Caco-2 (cell line): ENCODE measurements at regions not wholly inside any gene's neighbourhood (a gene's known extent, or its start where the extent isn't known, plus 50 kb on each side); places are given as distances from the start of the nearest gene placed in this dataset.

ENCODE experiments used
- BruUV-seq: library from RNA; stranded (reverse); fragments of 400-500 nt; replicated peaks from 2 replicates; lab custom pipeline; 2021; lab: Mats Ljungman, UMichigan
- CTCF ChIA-PET: fragments of 300-600 bp; sonication (Branson Sonifier 250); formaldehyde crosslinking; loops from one replicate; lab custom pipeline; 2022; ENCODE audit warnings: antibody characterized with exemption; lab: Charles Lee
- POLR2A ChIA-PET: fragments of 300-600 bp; sonication (Branson Sonifier 250); formaldehyde crosslinking; loops from one replicate; lab custom pipeline; 2022; ENCODE audit warnings: antibody characterized with exemption; lab: Charles Lee
- DNase-seq, 2 experiments: peaks; one replicate each; pipeline versions ENCODE4 v3.0.0 to v3.0.0-alpha.2; 2020 to 2022
- H3K27me3 ChIP-seq: replicated peaks from 2 replicates; pipeline ENCODE4 v1.6.0; 2011; ENCODE audit warnings: low read length; ENCODE audit not compliant: control insufficient read depth, insufficient read depth
- H3K36me3 ChIP-seq: 2 replicates; pipeline ENCODE4 v1.5.1; 2011; ENCODE audit warnings: low read length; ENCODE audit not compliant: control insufficient read depth, insufficient read depth
- H3K4me1 ChIP-seq: fragments of 250-450 bp; sonication (Bioruptor Pico); 2 replicates; pipeline ENCODE4 v1.5.1; 2020; ENCODE audit warnings: mild to moderate bottlenecking
- H3K4me3 ChIP-seq: 2 replicates; pipeline ENCODE4 v1.5.1; 2011; ENCODE audit warnings: low read depth, mild to moderate bottlenecking, control low read depth, low read length
- H3K9me3 ChIP-seq: fragments of 250-450 bp; sonication (Bioruptor Pico); 2 replicates; pipeline ENCODE4 v1.5.1; 2020; ENCODE audit warnings: mild to moderate bottlenecking, moderate library complexity
- H3K27ac Mint-ChIP-seq: one replicate; pipeline ENCODE4 v1.8.0; 2022; ENCODE audit warnings: mixed read lengths; ENCODE audit not compliant: unreplicated experiment
- H3K27me3 Mint-ChIP-seq: one replicate; pipeline ENCODE4 v1.8.0; 2022; ENCODE audit warnings: mixed read lengths; ENCODE audit not compliant: insufficient read depth, unreplicated experiment
- H3K36me3 Mint-ChIP-seq: one replicate; pipeline ENCODE4 v1.8.0; 2022; ENCODE audit warnings: mild to moderate bottlenecking, mixed read lengths; ENCODE audit not compliant: insufficient read depth, unreplicated experiment
- H3K4me1 Mint-ChIP-seq: one replicate; pipeline ENCODE4 v1.8.0; 2022; ENCODE audit warnings: low read depth, mixed read lengths; ENCODE audit not compliant: unreplicated experiment
- H3K4me3 Mint-ChIP-seq: one replicate; pipeline ENCODE4 v1.8.0; 2022; ENCODE audit warnings: mild to moderate bottlenecking, moderate library complexity, mixed read lengths; ENCODE audit not compliant: unreplicated experiment
- H3K9me3 Mint-ChIP-seq: one replicate; pipeline ENCODE4 v1.8.0; 2022; ENCODE audit warnings: mixed read lengths; ENCODE audit not compliant: unreplicated experiment
- intact Hi-C: fragments of 100-400 bp; cut with micrococcal nuclease; formaldehyde crosslinking; loops from one replicate; pipeline ENCODE4 v1.10.0; 2022; ENCODE audit not compliant: unreplicated experiment
- TF ChIP-seq, protein P1 (sequence below), 2 experiments: fragments of 200-600 bp in 1 of 2; IDR thresholded peaks; 1 replicate in 1 of 2; 2 replicates in 1 of 2; pipeline versions ENCODE4 v1.5.1 to v1.8.0; 2011 to 2022; ENCODE audit warnings: antibody characterized with exemption in 1 of 2, control low read depth in 1 of 2, inconsistent platforms in 1 of 2, low read depth in 1 of 2, low read length in 1 of 2, mild to moderate bottlenecking in 1 of 2, moderate library complexity in 1 of 2; ENCODE audit not compliant: insufficient read depth in 1 of 2, severe bottlenecking in 1 of 2, unreplicated experiment in 1 of 2

DNA sequence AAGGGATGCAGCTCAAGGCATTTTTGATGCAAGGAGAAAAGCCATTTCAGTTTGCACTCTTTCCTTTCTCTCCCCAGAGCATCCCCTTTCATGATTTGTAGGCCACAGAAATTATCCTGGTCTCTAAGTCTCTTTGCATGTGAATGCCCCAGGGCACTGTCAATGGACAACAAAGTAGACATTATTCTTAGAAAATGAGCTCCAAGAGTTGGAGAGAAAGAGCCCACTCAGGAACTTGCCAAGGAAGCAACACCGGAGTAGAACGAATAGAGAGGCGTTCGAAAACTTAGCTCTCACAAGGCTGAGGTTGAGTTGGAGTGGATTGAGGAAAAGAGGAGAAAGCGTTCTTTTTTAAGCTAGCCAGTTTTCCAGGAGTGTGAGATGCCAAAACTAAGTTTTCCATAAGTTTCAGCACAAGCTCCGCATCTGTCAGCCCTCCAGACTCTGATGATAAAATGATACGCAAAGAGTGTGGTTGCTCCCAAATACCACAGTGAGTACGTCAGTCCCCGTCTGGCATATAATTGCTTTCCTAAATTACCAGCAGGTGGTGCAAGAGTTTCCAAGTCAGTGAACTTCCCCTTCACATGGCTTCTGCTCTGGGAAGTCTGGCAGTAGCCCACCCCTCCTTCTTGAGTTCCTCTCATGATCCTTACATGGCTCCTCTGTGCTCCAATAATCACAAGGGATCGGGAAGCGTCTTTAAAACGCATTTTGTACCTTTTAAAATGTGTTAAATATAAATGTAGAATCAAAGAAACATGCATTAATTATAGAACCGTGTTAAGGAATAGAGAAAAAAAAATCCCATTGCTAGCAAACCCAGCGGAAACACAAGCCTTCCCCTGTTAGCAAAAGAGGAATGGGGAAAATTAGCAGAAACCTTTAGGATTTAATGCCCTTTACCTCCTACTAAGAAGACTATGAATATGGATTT is 1060.6 kb upstream of the FANCL start:
- intact Hi-C loops: loop anchor here (2.0 to 5.0 kb wide), 2 partner anchors 283 to 1281 kb away; no protein-coding TSS in a partner anchor

DNA sequence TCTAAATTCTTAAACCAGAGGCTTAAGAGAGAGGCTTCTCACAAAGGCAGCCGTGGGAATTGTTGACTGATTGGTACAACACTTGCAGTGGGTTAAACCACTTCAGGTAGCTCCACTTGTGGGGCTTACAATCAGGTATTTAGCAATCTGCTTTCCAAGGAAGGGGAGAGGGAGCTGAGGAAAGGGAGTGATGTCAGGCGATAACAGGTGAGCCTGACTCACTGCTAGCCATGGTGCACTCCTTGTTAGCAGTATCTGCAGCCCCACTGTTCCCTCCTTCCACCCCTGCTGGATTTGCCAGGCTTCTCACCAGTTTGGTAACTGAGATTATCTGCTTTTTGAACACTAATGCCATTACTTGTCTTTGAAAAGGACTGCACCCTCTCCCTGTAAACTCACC is 1056.7 kb upstream of the FANCL start:
- H3K9me3 ChIP-seq: no peaks in the 10 kb centered on the region
- intact Hi-C loops: no loop called here
- BruUV-seq: no TSS peak
- TF ChIP-seq, protein P1, sequence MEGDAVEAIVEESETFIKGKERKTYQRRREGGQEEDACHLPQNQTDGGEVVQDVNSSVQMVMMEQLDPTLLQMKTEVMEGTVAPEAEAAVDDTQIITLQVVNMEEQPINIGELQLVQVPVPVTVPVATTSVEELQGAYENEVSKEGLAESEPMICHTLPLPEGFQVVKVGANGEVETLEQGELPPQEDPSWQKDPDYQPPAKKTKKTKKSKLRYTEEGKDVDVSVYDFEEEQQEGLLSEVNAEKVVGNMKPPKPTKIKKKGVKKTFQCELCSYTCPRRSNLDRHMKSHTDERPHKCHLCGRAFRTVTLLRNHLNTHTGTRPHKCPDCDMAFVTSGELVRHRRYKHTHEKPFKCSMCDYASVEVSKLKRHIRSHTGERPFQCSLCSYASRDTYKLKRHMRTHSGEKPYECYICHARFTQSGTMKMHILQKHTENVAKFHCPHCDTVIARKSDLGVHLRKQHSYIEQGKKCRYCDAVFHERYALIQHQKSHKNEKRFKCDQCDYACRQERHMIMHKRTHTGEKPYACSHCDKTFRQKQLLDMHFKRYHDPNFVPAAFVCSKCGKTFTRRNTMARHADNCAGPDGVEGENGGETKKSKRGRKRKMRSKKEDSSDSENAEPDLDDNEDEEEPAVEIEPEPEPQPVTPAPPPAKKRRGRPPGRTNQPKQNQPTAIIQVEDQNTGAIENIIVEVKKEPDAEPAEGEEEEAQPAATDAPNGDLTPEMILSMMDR (IDR thresholded peaks at IDR 0.05; ENCODE audit: insufficient read depth in 1 of 2, low read depth in 1 of 2, low read length in 1 of 2, severe bottlenecking in 1 of 2, unreplicated experiment in 1 of 2): no peak
- no peaks in the 10 kb centered on the region for H3K4me1 ChIP-seq
- H3K4me3 Mint-ChIP-seq: no peak overlapping the region
- DNase-seq: no peak
- H3K4me1 Mint-ChIP-seq: no peaks in the 10 kb centered on the region
- peaks cover 3% of the 10 kb centered on the region for H3K27me3 Mint-ChIP-seq
- POLR2A ChIA-PET: no interaction called here
- no peak overlapping the region for H3K4me3 ChIP-seq
- no peaks in the 10 kb centered on the region for H3K36me3 Mint-ChIP-seq
- H3K27ac Mint-ChIP-seq: no peak overlapping the region
- no peaks in the 10 kb centered on the region for H3K27me3 ChIP-seq
- CTCF ChIA-PET: no interaction called here
- no peaks in the 10 kb centered on the region for H3K9me3 Mint-ChIP-seq
- no peaks in the 10 kb centered on the region for H3K36me3 ChIP-seq

More for the DNA sequence above, 1060.6 kb upstream of the FANCL start:
- no peaks in the 10 kb centered on the region for H3K9me3 ChIP-seq
- BruUV-seq: no TSS peak
- Mint-ChIP-seq H3K4me3 (no peak overlapping the region), H3K27me3 (peaks cover 3% of the 10 kb centered on the region), H3K4me1 (no peaks in the 10 kb centered on the region), H3K9me3 (no peaks in the 10 kb centered on the region), H3K36me3 (no peaks in the 10 kb centered on the region), H3K27ac (no peak overlapping the region)
- peak; percentile 56 to 64 for DNase-seq
- POLR2A ChIA-PET: no interaction called here
- no peaks in the 10 kb centered on the region for H3K27me3 ChIP-seq
- CTCF ChIA-PET: no interaction called here
- TF ChIP-seq, protein P1 (IDR thresholded peaks at IDR 0.05; ENCODE audit: insufficient read depth in 1 of 2, low read depth in 1 of 2, low read length in 1 of 2, severe bottlenecking in 1 of 2, unreplicated experiment in 1 of 2): peak; percentile 47 to 66
- H3K36me3 ChIP-seq: no peaks in the 10 kb centered on the region
- H3K4me3 ChIP-seq: no peak overlapping the region
- H3K4me1 ChIP-seq: no peaks in the 10 kb centered on the region

DNA sequence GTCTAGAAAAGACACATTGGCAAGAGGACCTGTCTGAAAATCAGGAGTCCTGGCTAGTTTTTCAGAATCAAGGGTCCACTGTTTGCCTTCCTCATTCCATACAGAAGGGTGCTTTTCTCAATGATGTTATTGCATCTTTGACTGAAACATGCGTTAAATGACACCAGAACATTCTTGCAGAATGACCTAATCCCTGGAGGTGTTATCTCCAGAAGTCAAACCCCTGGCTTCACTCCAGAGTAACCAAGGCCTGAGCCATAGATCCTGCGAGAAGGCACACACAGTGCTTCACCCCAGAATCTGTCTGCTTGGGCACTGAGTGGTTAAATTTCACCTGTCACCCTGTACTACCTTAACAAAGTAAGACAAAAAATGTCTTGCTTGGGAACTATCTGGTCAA is 1055.2 kb upstream of the FANCL start:
- ChIA-PET POLR2A (no interaction called here), CTCF (interaction anchor here (0.6 kb wide), 1 partner anchor 1259 kb away, joined by 3 read pairs; no protein-coding TSS in a partner anchor)
- Mint-ChIP-seq H3K4me1 (no peaks in the 10 kb centered on the region), H3K9me3 (no peaks in the 10 kb centered on the region), H3K4me3 (no peak overlapping the region), H3K27ac (no peak overlapping the region), H3K27me3 (peaks cover 3% of the 10 kb centered on the region), H3K36me3 (no peaks in the 10 kb centered on the region)
- TF ChIP-seq, protein P1 (IDR thresholded peaks at IDR 0.05; ENCODE audit: insufficient read depth in 1 of 2, low read depth in 1 of 2, low read length in 1 of 2, severe bottlenecking in 1 of 2, unreplicated experiment in 1 of 2): no peak
- H3K36me3 ChIP-seq: no peaks in the 10 kb centered on the region
- no TSS peak for BruUV-seq
- no peaks in the 10 kb centered on the region for H3K27me3 ChIP-seq
- no peak overlapping the region for H3K4me3 ChIP-seq
- H3K9me3 ChIP-seq: no peaks in the 10 kb centered on the region
- DNase-seq: no peak
- intact Hi-C loops: no loop called here
- no peaks in the 10 kb centered on the region for H3K4me1 ChIP-seq
